ENCODE measurements at regions not wholly inside any gene's neighbourhood (a gene's known extent, or its start where the extent isn't known, plus 50 kb on each side); places are given as distances from the start of the nearest gene placed in this dataset.

- H3K9me3 ChIP-seq (ENCODE audit: insufficient read depth, low read depth, low read length), result peaks cover 8% of the 10 kb centered on the region; the same call in 1 of the 2 replicates
- no peaks in the 10 kb centered on the region for H3K36me3 ChIP-seq (ENCODE audit: insufficient read depth, low read length)
- H2AFZ ChIP-seq (ENCODE audit: low read length), result no peak overlapping the region
- H3K4me3 ChIP-seq (ENCODE audit: low read length, poor library complexity, severe bottlenecking), result no peak overlapping the region
- H3K27me3 ChIP-seq (ENCODE audit: insufficient read depth, low read length, poor library complexity, severe bottlenecking), result no peaks in the 10 kb centered on the region
- no peaks in the 10 kb centered on the region for H3K9me2 ChIP-seq (replicated peaks; ENCODE audit: low read depth, low read length)
- no peaks in the 10 kb centered on the region for H3K79me2 ChIP-seq (ENCODE audit: insufficient read depth, low read length)
- TF ChIP-seq CTCF (conservative IDR thresholded peaks at IDR 0.05; ENCODE audit: low read length) (no peak), EZH2phosphoT487 (IDR thresholded peaks at IDR 0.05; ENCODE audit: borderline replicate concordance) (no peak)
- no peaks in the 10 kb centered on the region for H4K20me1 ChIP-seq (ENCODE audit: insufficient read depth, low read length, poor library complexity, severe bottlenecking)
- peaks cover 5% of the 10 kb centered on the region; the same call in 1 of the 2 replicates for H3F3A ChIP-seq (ENCODE audit: low read depth)
- H3K9ac ChIP-seq (ENCODE audit: low read depth, low read length, poor library complexity, severe bottlenecking), result no peak overlapping the region
- no peak overlapping the region for H3K4me2 ChIP-seq (ENCODE audit: low read depth, low read length, poor library complexity, severe bottlenecking)
- H3K4me1 ChIP-seq (ENCODE audit: insufficient read depth, low read length, poor library complexity, severe bottlenecking), result peaks cover 27% of the 10 kb centered on the region
Observed at GRCh38 chr6:134630508-134631121, 312.7 kb upstream of the SGK1 start.

- Histone ChIP-seq H4K20me1 (ENCODE audit: insufficient read depth, low read length, poor library complexity, severe bottlenecking) (no peaks in the 10 kb centered on the region), H3K9me2 (replicated peaks; ENCODE audit: low read depth, low read length) (no peaks in the 10 kb centered on the region), H3K79me2 (ENCODE audit: insufficient read depth, low read length) (no peaks in the 10 kb centered on the region), H3K9me3 (ENCODE audit: insufficient read depth, low read depth, low read length) (no peaks in the 10 kb centered on the region), H3K36me3 (ENCODE audit: insufficient read depth, low read length) (no peaks in the 10 kb centered on the region), H3K4me3 (ENCODE audit: low read length, poor library complexity, severe bottlenecking) (no peak overlapping the region), H2AFZ (ENCODE audit: low read length) (no peak overlapping the region), H3K9ac (ENCODE audit: low read depth, low read length, poor library complexity, severe bottlenecking) (no peak overlapping the region), H3K4me2 (ENCODE audit: low read depth, low read length, poor library complexity, severe bottlenecking) (no peak overlapping the region), H3K27me3 (ENCODE audit: insufficient read depth, low read length, poor library complexity, severe bottlenecking) (no peaks in the 10 kb centered on the region), H3K4me1 (ENCODE audit: insufficient read depth, low read length, poor library complexity, severe bottlenecking) (peaks cover 25% of the 10 kb centered on the region), H3F3A (ENCODE audit: low read depth) (peaks cover 5% of the 10 kb centered on the region; the same call in 1 of the 2 replicates)
- TF ChIP-seq CTCF (conservative IDR thresholded peaks at IDR 0.05; ENCODE audit: low read length) (no peak), EZH2phosphoT487 (IDR thresholded peaks at IDR 0.05; ENCODE audit: borderline replicate concordance) (no peak)
Observed at GRCh38 chr6:134628154-134628553, 310.2 kb upstream of the SGK1 start.

DNA sequence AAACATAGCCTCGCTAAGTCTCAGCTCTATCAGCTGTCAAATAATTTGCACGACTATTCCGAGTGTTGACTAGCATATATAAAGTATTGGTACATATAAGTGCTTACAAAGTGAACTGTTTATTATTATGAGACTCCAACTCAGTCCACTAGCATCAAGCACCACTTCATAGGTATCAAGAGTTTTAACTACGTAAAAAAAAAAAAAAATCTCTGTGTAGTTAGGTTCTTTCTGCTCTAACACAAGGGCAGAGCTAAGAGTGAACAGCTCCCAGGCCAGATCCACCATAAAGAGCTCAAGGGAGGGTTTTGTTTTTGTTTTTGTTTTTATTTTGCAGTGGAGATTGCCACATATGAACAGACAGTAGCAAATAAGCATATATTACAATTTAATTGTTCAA, 309.8 kb upstream of the SGK1 start:
- Histone ChIP-seq H3K9me3 (ENCODE audit: insufficient read depth, low read depth, low read length) (no peaks in the 10 kb centered on the region), H4K20me1 (ENCODE audit: insufficient read depth, low read length, poor library complexity, severe bottlenecking) (no peaks in the 10 kb centered on the region), H3F3A (ENCODE audit: low read depth) (peaks cover 5% of the 10 kb centered on the region; the same call in 1 of the 2 replicates), H3K9me2 (replicated peaks; ENCODE audit: low read depth, low read length) (no peaks in the 10 kb centered on the region), H3K36me3 (ENCODE audit: insufficient read depth, low read length) (no peaks in the 10 kb centered on the region), H3K4me1 (ENCODE audit: insufficient read depth, low read length, poor library complexity, severe bottlenecking) (peaks cover 24% of the 10 kb centered on the region), H3K9ac (ENCODE audit: low read depth, low read length, poor library complexity, severe bottlenecking) (no peak overlapping the region), H3K27me3 (ENCODE audit: insufficient read depth, low read length, poor library complexity, severe bottlenecking) (no peaks in the 10 kb centered on the region), H2AFZ (ENCODE audit: low read length) (no peak overlapping the region), H3K4me3 (ENCODE audit: low read length, poor library complexity, severe bottlenecking) (no peak overlapping the region), H3K4me2 (ENCODE audit: low read depth, low read length, poor library complexity, severe bottlenecking) (no peak overlapping the region), H3K79me2 (ENCODE audit: insufficient read depth, low read length) (no peaks in the 10 kb centered on the region)
- no peak for TF ChIP-seq EZH2phosphoT487 (IDR thresholded peaks at IDR 0.05; ENCODE audit: borderline replicate concordance)
- TF ChIP-seq CTCF (conservative IDR thresholded peaks at IDR 0.05; ENCODE audit: low read length), result no peak

Data from Loucy (cell line).